ENCODE measurements at regions not wholly inside any gene's neighbourhood (a gene's known extent, or its start where the extent isn't known, plus 50 kb on each side); places are given as distances from the start of the nearest gene placed in this dataset.

- intact Hi-C loops (cut with DNase I): no loop called here
- DNase-seq: no peak
- Histone ChIP-seq H3K4me3 (replicated peaks in 1 of 3) (no peak overlapping the region), H3K4me1 (no peaks in the 10 kb centered on the region), H3K27me3 (no peaks in the 10 kb centered on the region), H3K36me3 (no peaks in the 10 kb centered on the region), H3K9me3 (no peaks in the 10 kb centered on the region), H3K27ac (no peak overlapping the region)
- 66 to 74% methylated on average over 9 of the region's 9 CpGs for WGBS, 2 donors
- TF ChIP-seq POLR2A (IDR thresholded peaks at IDR 0.05): no peak
- TF ChIP-seq CTCF (IDR thresholded peaks at IDR 0.05): no peak
Observed at GRCh38 chr20:12051206-12052163, 133.8 kb downstream of the BTBD3 start.

GRCh38 chr20:12053353-12053752, 135.7 kb downstream of the BTBD3 start:
- Histone ChIP-seq H3K4me1 (no peaks in the 10 kb centered on the region), H3K27me3 (no peaks in the 10 kb centered on the region), H3K4me3 (replicated peaks in 1 of 3) (no peak overlapping the region), H3K27ac (no peak overlapping the region), H3K36me3 (no peaks in the 10 kb centered on the region), H3K9me3 (no peaks in the 10 kb centered on the region)
- TF ChIP-seq POLR2A (IDR thresholded peaks at IDR 0.05): no peak
- TF ChIP-seq CTCF (IDR thresholded peaks at IDR 0.05): no peak
- intact Hi-C loops (cut with DNase I): no loop called here
- DNase-seq: peak in 1 of 2 donors; percentile 4

- 91 to 93% methylated on average over 5 of the region's 5 CpGs for WGBS, 2 donors
- intact Hi-C loops (cut with DNase I): no loop called here
- no peak for TF ChIP-seq POLR2A (IDR thresholded peaks at IDR 0.05)
- TF ChIP-seq CTCF (IDR thresholded peaks at IDR 0.05): no peak
Observed at GRCh38 chr20:12054556-12054955, 136.9 kb downstream of the BTBD3 start.

GRCh38 chr20:12055161-12055560, 137.5 kb downstream of the BTBD3 start:
- Histone ChIP-seq H3K27ac (no peak overlapping the region), H3K4me1 (no peaks in the 10 kb centered on the region), H3K27me3 (no peaks in the 10 kb centered on the region), H3K36me3 (no peaks in the 10 kb centered on the region), H3K4me3 (replicated peaks in 1 of 3) (no peak overlapping the region), H3K9me3 (no peaks in the 10 kb centered on the region)
- intact Hi-C loops (cut with DNase I): no loop called here
- TF ChIP-seq CTCF (IDR thresholded peaks at IDR 0.05) (no peak), POLR2A (IDR thresholded peaks at IDR 0.05) (no peak)
- 92 to 94% methylated on average over 3 of the region's 3 CpGs for WGBS, 2 donors
- DNase-seq: no peak

More at GRCh38 chr20:12054556-12054955, 136.9 kb downstream of the BTBD3 start:
- no peak overlapping the region for H3K4me3 ChIP-seq (replicated peaks in 1 of 3)
- no peaks in the 10 kb centered on the region for H3K4me1 ChIP-seq
- H3K36me3 ChIP-seq: no peaks in the 10 kb centered on the region
- no peaks in the 10 kb centered on the region for H3K9me3 ChIP-seq
- H3K27ac ChIP-seq: no peak overlapping the region
- H3K27me3 ChIP-seq: no peaks in the 10 kb centered on the region
- no peak for DNase-seq

- no peaks in the 10 kb centered on the region for H3K9me3 ChIP-seq
- H3K4me3 ChIP-seq (replicated peaks in 1 of 3): no peak overlapping the region
- intact Hi-C loops (cut with DNase I): no loop called here
- H3K27ac ChIP-seq: no peak overlapping the region
- TF ChIP-seq POLR2A (IDR thresholded peaks at IDR 0.05): no peak
- no peak for TF ChIP-seq CTCF (IDR thresholded peaks at IDR 0.05)
- no peaks in the 10 kb centered on the region for H3K36me3 ChIP-seq
- DNase-seq: no peak
- no peaks in the 10 kb centered on the region for H3K27me3 ChIP-seq
- H3K4me1 ChIP-seq: no peaks in the 10 kb centered on the region
- 70 to 71% methylated on average over 2 of the region's 2 CpGs for WGBS, 2 donors
Observed at GRCh38 chr20:12056839-12057238, 139.1 kb downstream of the BTBD3 start.
